GM23248 (cell line): ENCODE measurements at regions not wholly inside any gene's neighbourhood (a gene's known extent, or its start where the extent isn't known, plus 50 kb on each side); places are given as distances from the start of the nearest gene placed in this dataset.

Experiments
- EZH2 ChIP-seq: fragments of 200-600 bp; sonication (generic); IDR thresholded peaks from 2 replicates; pipeline ENCODE4 v1.6.1; 2018; ENCODE audit warnings: antibody characterized with exemption, mild to moderate bottlenecking; ENCODE audit not compliant: insufficient read depth, poor library complexity, severe bottlenecking
- EZH2phosphoT487 ChIP-seq: fragments of 200-600 bp; sonication (generic); IDR thresholded peaks from 2 replicates; pipeline ENCODE4 v1.6.1; 2018; ENCODE audit warnings: antibody characterized with exemption, moderate library complexity, mild to moderate bottlenecking, low read depth; ENCODE audit not compliant: insufficient read depth

DNA sequence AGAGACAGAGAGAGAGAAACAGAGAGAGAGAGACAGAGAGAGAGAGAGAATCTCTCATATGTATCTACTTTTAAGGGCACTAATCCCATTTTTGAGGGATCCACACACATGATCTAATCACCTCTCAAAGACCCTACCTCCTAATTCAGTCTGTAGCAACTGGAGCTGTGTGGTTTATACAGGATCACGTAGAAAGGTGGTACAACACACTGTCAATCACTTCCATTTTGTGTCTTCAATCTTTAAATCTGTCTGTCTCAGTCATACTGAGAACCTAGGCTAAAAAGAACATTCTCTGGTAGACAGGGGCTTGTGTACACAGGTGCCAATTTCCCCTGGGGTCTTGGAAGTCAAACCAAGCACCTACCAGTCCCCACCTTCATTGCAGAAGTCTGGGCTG is 229.9 kb downstream of the TGFB2 start:
- TF ChIP-seq EZH2 (no peak), EZH2phosphoT487 (no peak)
